HT1080 (cell line): ENCODE measurements at regions not wholly inside any gene's neighbourhood (a gene's known extent, or its start where the extent isn't known, plus 50 kb on each side); places are given as distances from the start of the nearest gene placed in this dataset.
A peak's percentile ranks its signal among the peaks of the same experiment; 100 is the strongest.
"Not testable (repeated sequence)": the region's sequence is repeated elsewhere in the genome, so short reads cannot be mapped to it uniquely, and the experiment has no call there.

ENCODE experiments used
- DNase-seq: peaks from one replicate; pipeline ENCODE4 v3.0.0-alpha.2; 2015; ENCODE audit warnings: low read depth

GRCh38 chr3:152891678-152892077 lies 56.7 kb downstream of the P2RY1 start:
- DNase-seq, result no peak

- DNase-seq, result no peak
Observed at GRCh38 chr3:152892446-152892845, 57.5 kb downstream of the P2RY1 start.

GRCh38 chr3:152893647-152894046 lies 58.7 kb downstream of the P2RY1 start:
- DNase-seq, result no peak

- no peak for DNase-seq
Observed at GRCh38 chr3:152899306-152899705, 64.4 kb downstream of the P2RY1 start.

- DNase-seq, result no peak
Observed at GRCh38 chr3:152902141-152902669, 67.3 kb downstream of the P2RY1 start.

GRCh38 chr3:152905631-152906030 lies 70.7 kb downstream of the P2RY1 start:
- no peak for DNase-seq

GRCh38 chr3:152909180-152909883 lies 74.4 kb downstream of the P2RY1 start:
- DNase-seq, result no peak

- peak; percentile 30 for DNase-seq
Observed at GRCh38 chr3:152910211-152910610, 75.3 kb downstream of the P2RY1 start.

GRCh38 chr3:152910966-152911365 lies 76.0 kb downstream of the P2RY1 start:
- DNase-seq, result no peak

GRCh38 chr3:152914743-152915142 lies 79.8 kb downstream of the P2RY1 start:
- not testable (repeated sequence) for DNase-seq

GRCh38 chr3:152915695-152916094 lies 80.8 kb downstream of the P2RY1 start:
- DNase-seq, result no peak

- no peak for DNase-seq
Observed at GRCh38 chr3:152916753-152917279, 81.9 kb downstream of the P2RY1 start.

- DNase-seq, result no peak
Observed at GRCh38 chr3:152921351-152921750, 86.4 kb downstream of the P2RY1 start.

- peak; percentile 23 for DNase-seq
Observed at GRCh38 chr3:152922554-152922953, 87.6 kb downstream of the P2RY1 start.

- no peak for DNase-seq
Observed at GRCh38 chr3:152927131-152927530, 92.2 kb downstream of the P2RY1 start.

GRCh38 chr3:152930516-152930915 lies 95.6 kb downstream of the P2RY1 start:
- peak; percentile 24 for DNase-seq

GRCh38 chr3:152937234-152937633 lies 102.3 kb downstream of the P2RY1 start:
- no peak for DNase-seq

- DNase-seq, result no peak
Observed at GRCh38 chr3:152938974-152939636, 104.2 kb downstream of the P2RY1 start.

- DNase-seq, result no peak
Observed at GRCh38 chr3:152941859-152942258, 106.9 kb downstream of the P2RY1 start.

- DNase-seq, result peak; percentile 41
Observed at GRCh38 chr3:152942366-152942765, 107.4 kb downstream of the P2RY1 start.

GRCh38 chr3:152943645-152944044 lies 108.7 kb downstream of the P2RY1 start:
- DNase-seq, result peak; percentile 81

GRCh38 chr3:152944671-152945070 lies 109.7 kb downstream of the P2RY1 start:
- DNase-seq, result no peak

GRCh38 chr3:152945556-152945955 lies 110.6 kb downstream of the P2RY1 start:
- DNase-seq, result no peak
